NCI-H1105 (cell line): ENCODE measurements at regions not wholly inside any gene's neighbourhood (a gene's known extent, or its start where the extent isn't known, plus 50 kb on each side); places are given as distances from the start of the nearest gene placed in this dataset.

ENCODE experiments used
- DNase-seq: peaks from one replicate; lab custom pipeline; 2025; lab: John Stamatoyannopoulos, UW

DNA sequence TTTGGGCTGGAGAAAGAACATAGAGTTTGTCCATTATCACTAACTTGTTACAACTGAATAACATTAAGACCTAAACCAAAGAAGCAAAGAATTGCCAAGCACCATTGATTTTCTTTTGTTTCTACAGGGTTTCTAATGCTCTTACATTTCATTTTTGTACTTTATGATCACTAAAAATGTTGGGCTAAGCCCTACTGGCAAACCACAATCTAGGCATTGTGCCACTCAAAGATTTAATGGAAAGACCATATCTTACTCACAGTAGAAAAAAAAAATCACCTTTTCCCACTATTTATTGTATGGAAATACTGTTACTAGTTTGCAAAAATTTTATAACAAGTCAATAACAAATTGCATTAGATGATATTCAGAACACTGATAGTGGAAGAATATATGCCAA, 447.4 kb upstream of the PKDCC start:
- DNase-seq = no peak

DNA sequence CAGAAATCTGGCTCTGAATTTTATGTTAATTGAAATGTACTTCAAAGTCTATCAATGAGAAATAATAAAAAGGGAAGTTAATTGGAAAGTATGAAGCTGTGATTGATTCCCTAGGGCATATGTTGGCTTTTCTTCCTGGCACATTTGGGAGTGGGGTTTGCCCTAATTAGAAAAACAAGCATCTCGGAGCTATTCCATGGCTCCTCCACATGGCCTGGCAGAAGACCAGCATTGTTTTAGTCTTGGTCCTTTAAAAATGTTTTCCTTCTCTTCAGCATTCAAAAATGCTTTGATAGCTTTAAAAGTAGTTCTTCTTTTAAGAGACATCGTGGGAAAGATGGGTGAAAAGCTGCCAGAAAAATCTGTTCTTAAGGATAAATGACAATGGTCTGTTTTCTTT, 445.5 kb upstream of the PKDCC start:
- no peak for DNase-seq

DNA sequence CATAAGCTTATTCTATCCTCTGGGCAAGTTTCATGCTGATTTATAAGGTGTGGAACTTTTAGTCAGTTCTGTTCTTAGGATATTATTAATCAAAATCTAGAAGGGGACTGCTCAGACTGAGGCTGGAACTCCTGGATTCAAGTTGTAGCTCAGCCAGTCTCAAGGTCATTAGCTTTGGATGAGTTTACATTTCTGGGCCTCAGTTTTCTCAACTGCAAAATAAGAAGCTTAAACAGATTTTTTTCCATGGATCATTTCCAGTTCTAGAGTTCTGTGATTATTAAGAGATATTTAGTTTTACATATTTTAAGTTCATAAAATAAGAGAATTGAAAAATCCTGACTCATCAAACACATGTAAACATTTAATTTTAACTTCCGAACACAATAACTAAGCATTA, 442.5 kb upstream of the PKDCC start:
- no peak for DNase-seq

DNA sequence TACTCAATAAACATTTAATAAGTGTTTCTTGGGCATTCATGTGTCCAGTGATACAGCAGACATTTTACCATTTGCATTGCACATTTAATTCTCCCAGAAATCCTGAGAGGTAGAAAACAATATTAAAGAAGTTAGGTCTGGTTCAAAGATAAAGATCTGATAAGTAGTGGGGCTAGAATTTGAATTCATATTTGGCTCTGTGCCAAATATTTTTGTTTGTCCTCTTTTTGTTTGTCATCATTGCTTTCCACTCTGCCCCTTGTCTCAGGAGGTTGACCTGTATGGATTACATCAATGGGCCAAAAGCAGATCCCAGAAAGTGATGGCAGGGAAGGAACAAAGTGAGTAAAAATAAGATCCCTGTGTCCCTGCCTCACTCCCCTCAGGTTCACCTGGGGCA, 441.9 kb upstream of the PKDCC start:
- no peak for DNase-seq

DNA sequence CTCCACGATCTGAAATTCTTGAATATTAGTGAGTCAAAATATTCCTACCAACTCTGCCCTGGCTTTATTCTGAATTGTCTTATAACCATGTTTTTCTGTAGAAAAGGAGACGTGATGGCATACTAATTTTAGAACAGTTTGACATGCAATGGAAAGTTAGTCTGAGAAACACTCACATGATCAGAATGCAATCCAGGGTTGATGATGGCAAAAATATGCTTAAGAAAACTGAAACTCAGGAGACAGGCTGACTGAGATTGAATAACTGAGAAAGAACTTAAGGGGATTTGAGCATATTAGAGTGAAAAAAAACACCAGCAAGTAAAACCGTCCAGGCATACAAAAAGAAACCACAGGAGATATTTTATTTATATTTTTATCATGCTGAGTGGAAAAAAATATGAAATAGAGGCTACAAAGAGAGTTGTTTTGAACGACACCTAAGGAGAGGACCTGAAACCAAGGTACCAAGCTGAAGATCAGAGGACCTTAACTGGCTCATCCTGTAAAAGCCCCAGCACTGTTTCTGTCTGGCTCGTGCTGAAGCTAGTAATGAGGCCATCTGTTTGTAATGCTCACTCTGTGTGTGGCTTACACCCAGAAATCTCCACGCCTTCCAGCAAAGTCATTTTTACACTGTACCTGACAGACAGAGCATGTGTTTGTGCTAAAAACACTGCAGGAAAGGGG, 437.2 kb upstream of the PKDCC start:
- DNase-seq = no peak

DNA sequence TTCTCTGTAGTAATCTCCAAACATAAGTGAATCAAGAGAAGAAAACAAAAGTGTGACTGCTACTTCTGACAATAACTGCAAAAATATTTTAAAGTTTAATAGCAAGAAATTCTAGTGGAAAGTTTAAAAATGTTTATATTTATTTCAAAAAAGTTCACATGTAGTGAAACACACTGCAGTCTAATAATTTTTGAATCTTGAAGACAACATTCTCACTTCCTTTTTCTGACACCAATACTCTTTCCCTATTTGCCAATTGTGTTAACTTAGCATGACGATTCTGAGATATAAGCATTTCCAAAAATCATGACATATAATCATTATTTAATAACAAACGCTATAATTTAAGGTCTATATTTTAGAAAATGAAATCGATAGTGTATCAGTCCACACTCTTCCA, 429.1 kb upstream of the PKDCC start:
- no peak for DNase-seq

DNA sequence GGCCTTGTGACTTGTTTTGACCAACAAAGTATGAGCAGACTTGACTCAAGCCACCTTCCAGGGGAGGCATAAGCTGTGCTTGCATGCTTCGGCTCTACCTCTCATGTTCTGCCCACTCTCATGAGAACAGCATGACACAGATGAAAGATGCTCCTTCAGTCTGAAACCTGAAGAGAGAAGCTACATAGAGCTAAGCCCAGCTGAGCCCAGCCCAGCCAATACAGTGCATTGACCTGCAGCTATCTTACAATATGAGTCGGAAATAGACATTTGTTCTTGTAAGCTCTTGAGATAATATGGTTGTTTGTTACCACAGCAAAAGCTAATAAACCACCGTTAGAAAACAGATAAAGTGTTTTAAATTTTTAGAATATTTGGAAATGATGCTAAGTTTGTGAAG, 426.7 kb upstream of the PKDCC start:
- no peak for DNase-seq

DNA sequence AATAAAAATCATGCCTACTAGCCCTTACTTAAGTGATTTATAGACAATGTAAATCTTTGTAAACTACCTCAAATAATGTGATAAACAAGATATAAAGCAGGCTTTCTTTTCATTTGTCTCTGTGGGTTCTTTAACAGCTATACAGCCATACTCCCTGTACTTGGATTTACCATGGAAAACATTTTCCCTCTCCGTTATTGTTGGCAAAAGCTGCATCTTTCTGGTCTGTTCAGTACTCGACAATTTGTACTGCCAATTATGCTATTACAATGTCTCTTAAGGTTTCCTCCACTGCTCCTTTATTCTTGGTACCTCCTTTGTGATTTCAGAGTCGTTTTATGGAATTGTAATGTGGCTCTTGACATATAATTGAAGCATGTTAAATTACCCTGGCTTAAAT, 426.3 kb upstream of the PKDCC start:
- peak; percentile 47 for DNase-seq

DNA sequence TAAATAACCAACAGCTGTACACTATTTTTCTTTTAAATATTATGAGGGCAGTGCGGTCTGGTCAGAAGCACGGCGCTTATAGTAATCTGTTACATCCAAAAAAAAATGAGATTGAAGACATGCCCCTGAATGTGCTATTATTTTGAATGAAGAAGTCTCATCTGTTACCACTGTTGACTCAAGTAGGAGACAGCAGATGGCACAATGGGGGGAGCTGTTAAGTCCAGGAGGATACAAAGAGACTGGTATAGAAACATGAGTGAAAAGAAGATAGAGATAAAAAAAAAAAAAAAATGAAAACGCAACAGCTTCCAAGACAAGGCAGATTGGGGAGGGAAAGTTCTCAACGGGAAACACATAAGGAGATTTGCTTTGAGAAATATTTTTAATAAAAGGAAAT, 425.5 kb upstream of the PKDCC start:
- DNase-seq = no peak

DNA sequence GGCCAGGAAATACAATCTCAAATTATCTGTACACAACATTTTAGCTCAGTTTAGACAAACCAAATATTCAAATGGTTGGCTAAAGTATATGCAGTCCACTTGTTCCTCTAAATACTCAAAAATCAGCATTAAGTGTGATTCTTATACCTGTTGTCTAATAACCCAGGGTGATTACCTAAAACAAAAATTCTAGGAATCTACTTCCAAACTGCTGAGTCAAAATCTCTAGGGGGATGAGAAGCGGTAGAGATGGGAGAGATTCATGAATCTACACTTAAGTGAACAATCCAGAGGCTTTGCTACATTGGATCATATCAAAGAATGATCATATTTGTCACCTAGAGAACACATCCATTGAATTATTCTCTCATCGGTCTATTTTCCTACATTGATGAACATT, 420.9 kb upstream of the PKDCC start:
- no peak for DNase-seq

DNA sequence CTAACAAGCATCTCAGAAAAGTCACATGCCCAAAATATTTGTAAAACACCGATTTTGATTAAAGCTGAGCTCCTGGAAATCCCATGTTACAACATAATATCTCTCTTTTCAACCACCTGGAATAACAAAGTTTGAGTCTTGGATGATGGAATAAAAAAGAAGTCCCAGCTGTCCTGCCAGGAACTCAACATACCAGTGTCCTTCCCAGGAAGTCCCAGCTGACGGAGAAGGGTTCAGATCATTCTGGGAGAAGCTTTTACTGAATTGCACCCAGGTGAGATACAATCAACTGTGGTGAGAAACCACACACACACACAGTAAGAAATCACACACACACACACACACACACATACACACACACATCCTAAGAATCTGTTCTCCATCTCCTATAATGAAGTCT, 413.1 kb upstream of the PKDCC start:
- DNase-seq = no peak

DNA sequence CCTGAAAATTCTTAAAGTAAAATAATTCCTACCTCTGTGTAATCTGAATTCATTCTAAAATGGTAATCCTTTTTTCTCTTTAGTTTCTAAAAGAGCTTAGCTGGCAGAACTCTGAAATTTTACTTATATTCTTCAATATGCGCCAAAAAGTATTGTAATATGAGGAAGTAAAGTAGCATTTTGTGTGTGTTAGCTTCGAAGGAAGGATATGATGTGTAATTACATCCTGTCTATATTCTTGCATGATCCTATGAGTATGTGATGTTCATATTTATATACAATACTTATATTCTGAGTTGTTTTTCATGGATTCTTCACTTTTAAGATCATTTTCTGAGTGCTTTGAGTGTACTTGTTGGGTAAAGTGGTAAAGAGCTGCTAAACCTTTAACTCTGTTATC, 402.9 kb upstream of the PKDCC start:
- DNase-seq = no peak

DNA sequence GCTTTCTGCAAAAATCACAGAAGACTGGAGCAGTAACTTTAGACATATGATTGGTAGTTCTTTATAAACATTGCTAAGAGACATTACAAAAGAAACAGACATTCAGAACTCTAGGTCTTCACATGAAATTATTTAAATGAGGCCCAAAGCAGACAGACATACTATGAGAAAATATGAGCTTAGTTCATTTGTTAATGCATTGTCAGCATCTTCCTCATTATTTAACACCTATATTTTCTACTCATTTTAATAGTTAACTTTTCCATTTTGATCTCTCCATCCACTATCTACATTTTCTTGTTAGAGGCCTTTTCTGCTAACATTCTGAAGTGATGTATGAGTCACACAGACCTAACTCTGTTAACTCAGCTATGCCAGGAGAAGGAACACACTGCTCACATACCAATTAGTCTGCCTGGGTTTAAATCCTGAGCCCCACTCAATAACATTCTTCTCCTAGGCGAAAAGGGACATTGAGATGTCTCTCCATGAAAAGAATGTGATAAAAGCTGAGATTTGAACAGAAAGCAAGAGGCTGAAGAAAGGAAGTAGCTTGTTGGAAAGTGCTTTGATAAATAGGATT, 400.3 kb upstream of the PKDCC start:
- no peak for DNase-seq

DNA sequence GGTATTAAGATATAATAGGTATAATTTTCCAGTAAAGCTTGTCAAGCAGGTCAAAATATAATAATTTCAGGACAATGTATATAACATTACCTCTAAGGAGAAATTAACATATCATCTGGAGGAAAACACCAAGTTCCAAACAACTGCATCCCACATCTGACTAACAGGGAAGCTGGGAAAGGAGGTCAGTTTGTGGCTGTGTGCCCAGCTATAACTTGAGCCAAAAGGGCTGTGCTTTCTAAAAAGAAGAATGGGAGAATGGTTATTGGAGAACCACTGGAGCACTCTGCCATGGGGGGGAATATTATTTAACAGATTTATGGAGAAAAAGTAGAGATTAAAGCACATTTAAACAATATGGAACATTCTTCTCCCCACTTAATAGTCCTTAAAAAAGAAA, 390.6 kb upstream of the PKDCC start:
- DNase-seq = no peak

DNA sequence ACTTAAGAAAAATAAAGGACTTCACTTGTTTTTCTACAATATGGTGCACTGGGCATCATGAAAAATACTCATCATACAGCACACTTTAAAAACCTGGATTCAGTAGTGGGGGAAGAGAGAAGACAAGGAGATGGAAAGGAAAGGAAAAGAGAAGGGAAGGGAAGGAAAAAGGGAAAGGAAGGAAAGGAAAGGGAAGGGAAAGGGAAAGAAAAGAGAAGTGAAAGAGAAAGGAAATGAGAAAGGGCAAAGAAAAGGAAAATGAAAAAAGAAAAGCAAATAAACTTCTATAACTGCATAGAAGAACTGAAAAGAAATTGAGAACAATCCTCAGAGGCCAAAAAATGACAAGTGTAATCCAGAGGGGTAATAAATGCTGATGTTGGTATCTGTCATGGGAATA, 388.1 kb upstream of the PKDCC start:
- no peak for DNase-seq

DNA sequence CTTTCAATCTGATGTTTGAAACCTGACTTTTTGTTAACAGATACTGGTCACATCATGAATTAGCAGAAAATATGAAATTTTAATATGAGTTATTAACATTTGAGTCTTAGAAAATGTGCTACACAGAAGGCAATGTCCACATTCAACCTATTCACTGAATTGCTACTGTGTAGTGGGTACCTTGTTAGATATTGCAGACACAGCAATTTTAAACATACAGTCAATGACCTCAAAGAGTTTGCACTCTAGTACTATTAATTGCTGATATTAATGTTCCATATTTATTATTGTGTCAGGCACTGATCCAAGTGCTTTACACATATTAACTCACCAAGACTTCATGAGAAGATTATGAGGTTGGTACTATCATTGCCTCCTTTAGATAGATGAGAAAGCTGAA, 385.4 kb upstream of the PKDCC start:
- DNase-seq = no peak

DNA sequence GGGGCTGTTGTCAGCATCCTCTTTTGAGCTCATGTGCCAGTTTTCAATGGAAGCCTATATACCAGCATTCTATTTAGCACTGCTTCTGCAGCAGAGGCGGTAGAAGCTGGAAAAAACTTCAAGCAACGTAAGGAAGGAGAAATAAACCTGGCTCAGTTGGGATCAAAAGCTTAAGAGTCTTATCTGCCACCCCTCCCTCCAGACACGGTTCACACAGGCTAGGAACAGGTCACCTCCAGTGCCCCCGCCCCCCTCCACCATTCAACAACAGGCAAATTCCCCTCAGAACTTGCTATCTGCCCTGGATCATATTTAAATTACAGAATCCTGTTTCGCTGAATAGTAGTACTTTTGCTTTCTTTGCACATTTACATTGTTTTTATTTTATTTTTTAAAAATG, 384.8 kb upstream of the PKDCC start:
- DNase-seq = no peak

DNA sequence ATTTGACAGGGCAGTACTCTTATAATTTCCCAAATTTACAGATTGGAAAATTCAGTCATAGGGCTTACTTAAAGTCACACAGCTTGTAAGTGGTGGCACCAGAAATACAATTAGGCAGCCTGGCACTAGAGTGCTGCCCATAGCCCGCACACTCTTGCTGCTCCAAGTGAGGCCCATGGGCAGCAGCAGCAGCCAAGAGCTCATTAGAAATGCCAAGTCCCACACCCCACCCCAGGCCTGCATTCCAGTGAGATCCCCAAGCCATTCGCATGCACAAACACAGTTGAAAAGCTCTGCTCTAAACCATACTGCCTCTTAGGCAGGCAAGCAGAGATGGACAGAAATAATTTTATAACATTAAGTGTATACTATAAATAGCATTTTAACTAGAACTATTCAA, 379.3 kb upstream of the PKDCC start:
- no peak for DNase-seq

DNA sequence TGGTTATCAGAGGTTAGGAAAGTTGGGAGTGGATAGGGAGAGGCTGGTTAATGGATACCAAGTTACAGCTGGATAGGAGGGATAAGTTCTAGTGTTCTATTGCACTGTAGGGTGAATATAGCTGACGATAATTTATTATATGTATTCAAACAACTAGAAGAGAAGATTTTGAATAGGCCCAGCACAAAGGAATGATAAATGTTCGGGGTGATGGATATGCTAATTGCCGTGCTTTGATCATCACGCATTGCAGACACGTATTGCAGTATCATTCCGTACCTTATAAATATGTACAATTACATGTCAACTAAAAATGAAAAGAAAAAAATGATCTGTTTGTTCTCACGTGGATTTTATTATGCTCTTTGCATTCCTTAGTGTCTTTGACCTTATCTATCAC, 369.2 kb upstream of the PKDCC start:
- DNase-seq = no peak

DNA sequence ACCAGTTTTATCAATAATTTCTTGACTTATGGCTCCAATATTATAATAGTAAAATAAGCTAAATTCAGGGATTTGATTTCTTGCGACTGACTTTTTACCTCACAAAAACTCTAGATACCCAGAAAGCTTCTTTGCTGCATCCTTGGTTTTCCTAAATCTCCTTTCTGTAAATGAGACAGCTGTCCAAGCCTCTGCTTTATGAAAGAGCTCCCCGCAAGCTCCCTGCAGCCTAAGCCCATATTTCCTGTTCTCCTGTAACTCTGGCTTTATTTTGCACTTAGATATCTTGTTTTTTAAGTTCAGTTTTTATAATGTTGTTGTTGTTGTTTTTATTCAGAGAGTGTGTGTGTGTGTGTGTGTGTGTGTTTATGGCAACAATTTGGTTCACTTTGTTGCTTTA, 361.7 kb upstream of the PKDCC start:
- no peak for DNase-seq

DNA sequence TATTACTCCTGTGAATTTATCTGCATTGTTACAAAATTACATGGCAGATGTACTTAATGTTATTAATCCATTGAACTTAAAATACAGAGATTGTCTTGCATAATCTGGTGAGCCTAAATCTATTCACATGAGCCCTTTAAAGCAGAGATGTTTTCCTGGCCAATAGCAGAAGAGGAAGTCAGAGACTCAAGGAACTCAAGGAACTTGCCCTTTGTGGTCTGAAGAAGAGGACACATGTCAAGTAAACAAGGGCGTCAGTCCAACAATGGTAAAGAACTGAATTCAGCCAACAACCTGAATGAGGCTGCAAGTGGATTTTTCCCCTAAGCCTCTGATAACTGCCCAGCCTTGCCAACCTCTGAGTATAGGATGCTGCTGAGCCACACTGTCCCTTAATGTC, 356.3 kb upstream of the PKDCC start:
- no peak for DNase-seq

DNA sequence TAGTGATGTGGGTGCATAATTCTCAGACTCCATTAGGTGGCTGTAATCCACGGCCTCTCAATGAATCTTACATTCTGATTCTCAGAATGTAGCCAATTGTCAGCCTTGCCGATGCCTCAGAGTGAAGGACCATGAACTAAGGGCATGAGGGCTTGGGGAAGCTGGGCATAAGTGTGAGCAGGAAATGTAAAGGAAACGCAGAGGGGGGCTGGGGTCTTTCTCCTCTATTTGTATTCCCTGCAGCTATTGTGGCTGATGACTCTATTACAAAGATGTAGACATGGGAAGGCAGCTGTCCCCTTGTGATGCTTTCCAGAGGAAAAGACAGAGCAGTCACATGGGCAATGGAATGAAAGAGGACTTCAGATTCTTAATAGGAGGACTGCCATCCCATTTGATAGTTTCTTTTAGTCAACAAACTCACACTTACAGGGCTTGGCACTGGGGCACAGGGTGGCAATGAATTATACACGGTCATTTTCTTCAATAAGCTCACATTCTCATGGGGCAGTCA, 353.2 kb upstream of the PKDCC start:
- DNase-seq = no peak

DNA sequence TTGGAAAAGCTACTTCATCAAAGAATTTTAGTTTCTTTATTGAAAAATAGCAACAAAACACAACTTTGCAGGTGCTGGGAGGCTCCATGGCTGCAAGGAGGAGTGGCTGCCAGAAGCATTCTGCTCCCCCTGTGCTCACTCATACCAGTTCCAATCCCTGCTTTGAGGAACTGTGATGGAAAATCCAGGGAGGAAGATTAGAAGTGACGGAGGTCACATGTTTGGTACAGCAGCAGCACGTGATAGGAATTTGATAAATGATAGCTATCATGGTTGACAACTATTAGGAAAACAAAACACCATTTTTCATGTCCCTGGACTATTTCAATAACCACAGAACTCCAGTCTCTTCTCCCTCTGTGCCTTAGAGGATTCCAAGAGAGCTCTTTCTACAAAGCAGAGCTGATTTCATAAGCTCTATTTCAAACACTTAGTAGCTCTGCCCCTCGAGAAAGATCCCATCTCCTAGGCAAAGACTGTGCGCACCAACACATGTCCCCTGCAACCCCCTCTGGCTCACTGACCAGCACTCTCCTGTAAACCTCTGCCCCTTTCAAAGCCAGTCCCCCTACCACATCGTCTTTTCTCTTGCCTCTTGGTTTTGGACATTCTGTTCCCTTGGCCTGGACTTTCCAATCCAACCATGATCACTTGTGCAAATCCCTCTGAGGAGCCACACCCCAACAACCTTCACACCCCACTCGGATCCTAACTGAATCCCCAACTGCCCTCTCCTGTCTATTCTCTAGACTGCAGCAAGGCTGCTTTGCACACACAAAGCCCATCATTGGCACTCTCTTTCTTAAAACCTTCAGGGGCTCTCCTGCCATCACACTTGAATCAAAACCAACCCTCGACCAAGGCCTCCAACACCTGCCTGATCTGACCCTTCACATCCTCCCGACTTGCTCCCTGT, 352.4 kb upstream of the PKDCC start:
- no peak for DNase-seq
